A673 (cell line): ENCODE measurements at regions not wholly inside any gene's neighbourhood (a gene's known extent, or its start where the extent isn't known, plus 50 kb on each side); places are given as distances from the start of the nearest gene placed in this dataset.

Experiments
- BruUV-seq: library from RNA; stranded (reverse); fragments of 400-500 nt; replicated peaks from 2 replicates; lab custom pipeline; 2021; lab: Mats Ljungman, UMichigan
- CTCF ChIA-PET: fragments of 300-600 bp; sonication (Branson Sonifier 250); formaldehyde crosslinking; loops from one replicate; lab custom pipeline; 2022; ENCODE audit warnings: antibody characterized with exemption; lab: Charles Lee
- POLR2A ChIA-PET: fragments of 300-600 bp; sonication (Branson Sonifier 250); formaldehyde crosslinking; loops from one replicate; lab custom pipeline; 2022; ENCODE audit warnings: antibody characterized with exemption; ENCODE audit not compliant: low non-redundant PET; lab: Charles Lee
- DNase-seq: peaks from one replicate; pipeline ENCODE4 v3.0.0-alpha.2; 2015; ENCODE audit warnings: low spot score
- H3K27ac ChIP-seq: fragments of 200-600 bp; sonication (generic); 2 replicates; pipeline ENCODE4 v1.5.1; 2016; ENCODE audit warnings: mixed run types, low read depth, mild to moderate bottlenecking, mixed read lengths, antibody characterized with exemption, low read length; ENCODE audit not compliant: poor library complexity, severe bottlenecking
- H3K27me3 ChIP-seq: fragments of 200-600 bp; sonication (generic); replicated peaks from 2 replicates; pipeline ENCODE4 v1.6.1; 2017; ENCODE audit warnings: mixed run types, low read depth, mild to moderate bottlenecking, mixed read lengths, antibody characterized with exemption, low read length; ENCODE audit not compliant: insufficient read depth, poor library complexity
- H3K36me3 ChIP-seq: fragments of 200-600 bp; sonication (generic); 2 replicates; pipeline ENCODE4 v1.6.1; 2016; ENCODE audit warnings: mixed run types, mild to moderate bottlenecking, mixed read lengths, antibody characterized with exemption, low read length; ENCODE audit not compliant: insufficient read depth, poor library complexity, severe bottlenecking
- H3K4me1 ChIP-seq: fragments of 200-600 bp; sonication (generic); 2 replicates; pipeline ENCODE4 v1.6.1; 2017; ENCODE audit warnings: mixed run types, mild to moderate bottlenecking, mixed read lengths, antibody characterized with exemption, low read length; ENCODE audit not compliant: insufficient read depth, poor library complexity, severe bottlenecking
- H3K4me3 ChIP-seq: fragments of 200-600 bp; sonication (generic); 2 replicates; pipeline ENCODE4 v1.5.1; 2016; ENCODE audit warnings: low read depth, mixed run types, mild to moderate bottlenecking, mixed read lengths, low read length; ENCODE audit not compliant: poor library complexity, severe bottlenecking
- H3K9me3 ChIP-seq: fragments of 200-600 bp; sonication (generic); 2 replicates; pipeline ENCODE4 v1.6.1; 2016; ENCODE audit warnings: mixed run types, low read depth, mild to moderate bottlenecking, mixed read lengths, antibody characterized with exemption, low read length; ENCODE audit not compliant: poor library complexity, severe bottlenecking
- CTCF ChIP-seq: fragments of 300-800, 200-600 bp; sonication (generic); conservative IDR thresholded peaks from 2 replicates; pipeline ENCODE4 v1.5.1; 2017; ENCODE audit warnings: low read depth, mild to moderate bottlenecking, antibody characterized with exemption, low read length, moderate library complexity, mixed read lengths
- EZH2 ChIP-seq: fragments of 200-600 bp; sonication (generic); IDR thresholded peaks from 2 replicates; pipeline ENCODE4 v1.6.1; 2017; ENCODE audit warnings: borderline replicate concordance, low read depth, mild to moderate bottlenecking, mixed read lengths, antibody characterized with exemption, low read length; ENCODE audit not compliant: poor library complexity, severe bottlenecking
- intact Hi-C: fragments of 100-400 bp; cut with micrococcal nuclease; formaldehyde crosslinking; loops from one replicate; pipeline ENCODE4 v1.10.0; 2022; ENCODE audit not compliant: unreplicated experiment

- H3K36me3 ChIP-seq = no peaks in the 10 kb centered on the region
Observed at GRCh38 chrX:22650691-22651090, 349.1 kb upstream of the DDX53 start.

GRCh38 chrX:22652596-22652995, 347.2 kb upstream of the DDX53 start:
- Histone ChIP-seq H3K4me1 (no peaks in the 10 kb centered on the region), H3K27me3 (no peaks in the 10 kb centered on the region), H3K9me3 (peaks cover 6% of the 10 kb centered on the region), H3K36me3 (no peaks in the 10 kb centered on the region), H3K4me3 (no peak overlapping the region), H3K27ac (no peak overlapping the region)
- intact Hi-C loops = no loop called here
- TF ChIP-seq EZH2 (no peak), CTCF (no peak)
- DNase-seq = peak; percentile 8
- ChIA-PET POLR2A (no interaction called here), CTCF (no interaction called here)
- BruUV-seq = no TSS peak

More at GRCh38 chrX:22650691-22651090, 349.1 kb upstream of the DDX53 start:
- no TSS peak for BruUV-seq
- Histone ChIP-seq H3K27ac (no peak overlapping the region), H3K27me3 (no peaks in the 10 kb centered on the region), H3K4me3 (no peak overlapping the region), H3K9me3 (no peaks in the 10 kb centered on the region), H3K4me1 (no peaks in the 10 kb centered on the region)
- CTCF ChIA-PET = interaction anchor here (0.6 kb wide), 1 partner anchor 16 kb away, joined by 4 read pairs; no protein-coding TSS in a partner anchor
- DNase-seq = no peak
- intact Hi-C loops = no loop called here
- no peak for TF ChIP-seq EZH2
- no peak for TF ChIP-seq CTCF
- POLR2A ChIA-PET = no interaction called here

- CTCF ChIA-PET = no interaction called here
Observed at GRCh38 chrX:22660756-22661155, 339.0 kb upstream of the DDX53 start.

More at GRCh38 chrX:22660756-22661155, 339.0 kb upstream of the DDX53 start:
- H3K27ac ChIP-seq = no peak overlapping the region
- no peaks in the 10 kb centered on the region for H3K4me1 ChIP-seq
- no peaks in the 10 kb centered on the region for H3K27me3 ChIP-seq
- POLR2A ChIA-PET = no interaction called here
- intact Hi-C loops = no loop called here
- DNase-seq = no peak
- TF ChIP-seq EZH2 (no peak), CTCF (no peak)
- no peak overlapping the region for H3K4me3 ChIP-seq
- peaks cover 6% of the 10 kb centered on the region for H3K9me3 ChIP-seq
- no peaks in the 10 kb centered on the region for H3K36me3 ChIP-seq
- BruUV-seq = no TSS peak
